ENCODE measurements at regions not wholly inside any gene's neighbourhood (a gene's known extent, or its start where the extent isn't known, plus 50 kb on each side); places are given as distances from the start of the nearest gene placed in this dataset.

- DNase-seq = no peak
These were observed 91.2 kb downstream of the TNFSF18 start for GRCh38 chr1:172959571-172959970.

GRCh38 chr1:172960019-172960418 is 90.7 kb downstream of the TNFSF18 start:
- no peak for DNase-seq

GRCh38 chr1:172960454-172961208 is 90.1 kb downstream of the TNFSF18 start:
- no peak for DNase-seq

DNA sequence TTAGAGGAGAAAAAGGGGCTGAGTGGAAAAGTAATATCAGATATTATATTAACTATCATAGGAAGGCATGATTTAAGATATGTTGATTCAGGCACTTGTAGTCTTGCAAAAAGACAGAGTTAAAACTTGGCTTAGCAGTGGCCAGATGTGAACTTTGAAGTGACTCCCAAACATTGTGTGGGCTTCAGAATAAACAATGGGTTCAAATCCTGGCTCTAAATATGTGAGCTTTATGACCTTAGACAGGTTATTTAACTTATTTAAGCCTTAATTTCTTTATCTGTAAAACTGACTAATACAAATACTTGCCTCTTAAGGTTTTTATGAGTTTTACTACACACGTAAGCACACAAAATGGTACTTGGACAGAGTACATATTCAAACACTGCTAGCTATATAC is 85.9 kb downstream of the TNFSF18 start:
- DNase-seq = no peak

DNA sequence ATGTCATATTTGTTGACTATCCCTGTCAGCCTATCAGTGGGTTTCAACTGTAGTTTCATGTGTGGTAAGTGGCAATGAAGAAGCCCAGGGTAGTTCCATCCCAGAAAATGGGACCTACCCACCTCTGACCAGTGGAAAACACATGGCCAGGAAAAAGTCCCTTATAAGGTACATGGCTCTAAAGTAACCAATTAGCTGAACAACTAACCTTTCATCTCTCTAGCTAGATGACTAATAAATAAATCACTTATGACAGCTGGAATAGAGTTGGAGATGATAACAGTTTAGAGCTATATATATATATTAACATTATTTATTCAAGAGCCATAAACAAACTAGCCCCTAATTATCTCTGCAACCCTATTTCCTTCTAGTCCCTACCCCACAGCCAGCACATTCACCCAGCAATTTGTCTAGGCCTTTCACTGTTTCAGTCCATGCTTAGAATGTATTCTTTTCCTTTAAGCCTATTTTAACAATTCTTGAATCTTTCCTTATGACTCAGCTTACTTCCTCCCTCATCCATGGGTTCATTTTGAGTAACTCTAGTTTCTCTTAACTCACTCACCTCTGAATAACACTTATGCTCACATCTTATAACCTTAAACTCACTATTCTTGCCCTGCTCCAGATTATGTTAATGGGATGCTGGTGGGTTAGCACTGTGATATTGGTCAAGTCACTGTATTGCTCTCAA is 83.7 kb downstream of the TNFSF18 start:
- no peak for DNase-seq

DNA sequence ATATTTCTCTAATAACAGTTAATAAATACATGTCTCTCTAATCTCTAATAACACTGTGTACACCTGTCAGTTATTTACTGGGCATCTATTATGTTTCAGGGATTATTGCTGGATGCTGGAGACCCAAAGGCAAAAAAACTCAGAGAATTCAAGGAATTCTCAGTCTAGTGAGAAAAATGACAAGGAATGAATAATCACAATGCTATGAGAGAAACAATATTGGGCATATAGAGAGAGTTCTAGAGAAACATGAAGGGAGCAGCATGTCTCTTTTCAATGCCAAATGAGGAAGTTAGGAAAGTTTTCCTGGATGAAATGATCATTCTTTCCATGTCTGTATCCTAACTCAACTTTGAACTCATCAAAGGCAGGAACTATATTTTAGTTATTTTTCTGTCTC is 82.8 kb downstream of the TNFSF18 start:
- no peak for DNase-seq

GRCh38 chr1:172969611-172970010 is 81.1 kb downstream of the TNFSF18 start:
- no peak for DNase-seq

DNA sequence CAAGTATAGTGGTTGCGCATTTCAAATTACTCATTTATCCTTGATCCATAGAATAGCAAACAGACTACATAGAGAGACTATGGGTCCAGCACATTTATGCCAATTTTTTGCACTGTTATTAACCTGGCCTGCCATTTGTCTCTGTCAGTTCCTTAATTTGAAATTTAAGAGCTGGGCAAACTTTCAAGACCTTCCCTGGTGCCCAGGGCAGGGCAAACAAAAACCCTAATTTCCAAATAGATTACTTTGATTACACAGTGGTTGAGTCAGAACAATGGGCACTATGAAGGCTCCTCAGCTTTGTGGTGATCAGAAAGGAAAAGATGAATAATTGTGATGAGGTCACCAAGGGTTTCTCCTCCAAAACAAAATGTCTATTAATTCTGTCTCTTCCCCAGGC is 80.6 kb downstream of the TNFSF18 start:
- no peak for DNase-seq

GRCh38 chr1:172971241-172971640 is 79.5 kb downstream of the TNFSF18 start:
- DNase-seq = no peak

- no peak for DNase-seq
These were observed 78.5 kb downstream of the TNFSF18 start for GRCh38 chr1:172972258-172972657.

DNA sequence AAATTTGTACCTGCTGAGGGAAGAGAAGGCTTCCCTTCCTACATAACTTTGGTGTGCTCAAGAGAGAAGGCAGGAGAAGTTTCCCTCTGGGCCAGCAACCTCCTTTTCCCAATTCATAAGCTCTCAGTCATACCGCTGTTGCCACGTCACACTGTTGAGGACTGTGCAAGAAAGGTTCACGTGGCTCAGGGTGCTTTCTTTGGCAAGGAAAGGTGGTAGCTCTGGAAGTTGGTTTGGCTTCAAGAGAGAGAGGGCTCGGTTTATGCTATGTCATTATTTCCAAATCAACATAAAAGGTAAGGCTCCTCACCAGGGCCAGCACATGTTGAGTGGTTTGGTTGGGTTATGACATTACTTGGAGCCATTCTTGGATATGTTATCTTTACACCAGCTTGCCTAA is 77.3 kb downstream of the TNFSF18 start:
- no peak for DNase-seq

- DNase-seq = no peak
These were observed 74.3 kb downstream of the TNFSF18 start for GRCh38 chr1:172976222-172977041.

- DNase-seq = no peak
These were observed 73.3 kb downstream of the TNFSF18 start for GRCh38 chr1:172977296-172978017.

GRCh38 chr1:172978595-172978994 is 72.1 kb downstream of the TNFSF18 start:
- DNase-seq = no peak

- DNase-seq = no peak
These were observed 70.9 kb downstream of the TNFSF18 start for GRCh38 chr1:172979828-172980227.

GRCh38 chr1:172980456-172980855 is 70.3 kb downstream of the TNFSF18 start:
- DNase-seq = no peak

DNA sequence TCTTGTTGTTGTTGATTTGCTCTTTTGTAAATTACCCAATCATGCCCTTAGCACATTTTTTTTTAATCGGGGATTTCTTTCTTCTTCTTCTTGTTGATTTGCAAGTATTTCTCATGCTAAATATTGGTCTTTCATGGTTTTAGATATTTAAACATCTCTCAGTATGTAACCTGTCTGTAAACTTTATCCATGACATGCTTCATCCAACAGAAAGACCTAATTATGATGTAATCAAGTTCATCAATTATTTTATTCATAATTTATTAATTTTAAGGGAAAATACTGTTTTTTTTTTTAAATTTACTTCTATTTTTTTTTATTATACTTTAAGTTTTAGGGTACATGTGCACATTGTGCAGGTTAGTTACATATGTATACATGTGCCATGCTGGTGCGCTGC is 69.8 kb downstream of the TNFSF18 start:
- no peak for DNase-seq

All from activated effector memory CD4-positive, alpha-beta T cell treated with anti-CD3 and anti-CD28 coated beads, Interleukin-2, amount 50 U/mL, for 16 hours (primary cell).